OCI-LY1 (cell line): ENCODE measurements at regions not wholly inside any gene's neighbourhood (a gene's known extent, or its start where the extent isn't known, plus 50 kb on each side); places are given as distances from the start of the nearest gene placed in this dataset.

Experiments used
- CTCF ChIP-seq: fragments of 200-600 bp; sonication (generic), shearing (Covaris generic); IDR thresholded peaks from 2 replicates; pipeline ENCODE4 v1.5.1; 2017; ENCODE audit warnings: mild to moderate bottlenecking, antibody characterized with exemption, low read length, moderate library complexity, mixed read lengths
- EZH2 ChIP-seq: fragments of 200-600 bp; sonication (generic), shearing (Covaris generic); IDR thresholded peaks from 2 replicates; pipeline ENCODE4 v1.8.0; 2017; ENCODE audit warnings: borderline replicate concordance, mixed run types, mild to moderate bottlenecking, antibody characterized with exemption, low read length, moderate library complexity, mixed read lengths

GRCh38 chr13:58085274-58085673, 453.7 kb downstream of the PCDH17 start:
- TF ChIP-seq CTCF: no peak
- TF ChIP-seq EZH2: no peak
